HG02623 (cell line): ENCODE measurements at regions not wholly inside any gene's neighbourhood (a gene's known extent, or its start where the extent isn't known, plus 50 kb on each side); places are given as distances from the start of the nearest gene placed in this dataset.
"Not testable (repeated sequence)": the region's sequence is repeated elsewhere in the genome, so short reads cannot be mapped to it uniquely, and the experiment has no call there.

Experiments used
- ATAC-seq: cut with Tn5 transposase; IDR thresholded peaks from one replicate; pipeline ENCODE4 v1.9.1; 2021; ENCODE audit warnings: moderate library complexity; ENCODE audit not compliant: unreplicated experiment

DNA sequence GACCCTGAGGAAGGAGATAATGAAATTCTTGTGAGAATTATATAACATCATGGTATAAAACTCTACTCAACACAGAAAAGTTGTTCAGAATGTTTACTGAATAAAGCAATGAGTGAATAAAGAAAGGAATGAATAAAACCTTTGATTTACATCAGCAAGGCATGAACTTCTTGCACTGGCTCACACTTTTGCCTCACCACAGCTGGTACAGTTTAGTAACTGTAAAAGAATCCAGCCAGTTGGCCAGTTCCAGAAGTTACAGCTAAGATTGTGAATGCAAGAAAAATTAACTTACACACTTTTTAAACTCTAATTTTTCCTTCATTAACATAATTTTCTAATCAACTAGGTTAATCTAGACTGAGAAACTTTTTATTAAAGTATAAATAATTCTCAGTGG, 490.9 kb downstream of the NFIB start:
- ATAC-seq: no peak

GRCh38 chr9:13817754-13818278, 496.1 kb downstream of the NFIB start:
- ATAC-seq: no peak

GRCh38 chr9:13816837-13817236, 497.1 kb downstream of the NFIB start:
- no peak for ATAC-seq

DNA sequence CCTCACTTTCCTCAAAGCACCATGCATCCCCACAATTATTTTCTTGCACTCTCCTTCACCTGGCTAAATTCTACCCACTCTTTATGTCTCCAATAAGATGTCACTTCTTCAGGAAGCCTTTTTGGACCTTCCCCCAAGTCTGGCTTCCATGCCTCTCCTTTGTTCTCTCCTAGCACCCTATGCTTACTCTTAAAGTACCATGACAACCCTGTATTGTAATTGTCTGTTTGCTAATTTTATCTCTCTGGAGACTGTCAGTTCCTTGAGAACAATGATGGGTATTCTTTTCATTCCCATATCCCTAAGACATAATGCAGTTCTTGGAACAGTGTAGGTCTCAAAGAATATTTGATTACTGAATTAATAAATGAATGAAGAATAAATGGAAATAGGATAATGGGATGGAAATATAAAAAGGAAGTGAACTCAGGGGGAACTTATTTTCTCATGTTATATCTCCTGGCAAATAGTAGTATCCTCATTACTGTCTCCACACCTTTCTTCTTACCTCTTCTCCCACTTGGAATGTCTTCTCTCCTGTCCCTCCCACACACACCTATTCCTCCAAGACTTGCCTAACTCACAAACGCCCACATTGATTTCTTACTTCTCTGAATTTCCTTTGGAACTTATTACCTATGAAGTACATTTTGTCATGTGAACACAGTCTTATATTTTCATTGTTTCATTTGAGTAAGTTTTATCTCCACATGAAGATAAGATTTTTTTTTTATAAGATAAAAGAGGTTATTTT, 499.1 kb downstream of the NFIB start:
- no peak for ATAC-seq

DNA sequence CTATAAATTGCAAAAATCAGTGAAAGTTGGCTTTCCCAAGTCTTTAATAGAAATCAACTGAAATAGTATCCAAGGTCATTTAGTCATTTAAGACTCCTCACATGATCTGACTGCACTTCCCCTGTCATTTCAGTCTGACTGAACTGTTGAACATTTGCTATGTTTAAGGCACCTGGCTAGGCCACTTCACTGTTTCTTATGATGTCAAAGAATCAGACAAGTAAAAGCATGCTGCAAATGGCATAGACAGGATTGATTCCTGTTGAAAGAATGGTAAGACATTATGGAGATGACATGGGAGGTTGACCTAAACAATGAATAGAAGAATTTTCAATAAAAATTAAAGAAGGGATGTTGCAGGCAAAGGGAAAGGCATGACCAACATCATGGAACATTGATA, 502.1 kb downstream of the NFIB start:
- no peak for ATAC-seq

DNA sequence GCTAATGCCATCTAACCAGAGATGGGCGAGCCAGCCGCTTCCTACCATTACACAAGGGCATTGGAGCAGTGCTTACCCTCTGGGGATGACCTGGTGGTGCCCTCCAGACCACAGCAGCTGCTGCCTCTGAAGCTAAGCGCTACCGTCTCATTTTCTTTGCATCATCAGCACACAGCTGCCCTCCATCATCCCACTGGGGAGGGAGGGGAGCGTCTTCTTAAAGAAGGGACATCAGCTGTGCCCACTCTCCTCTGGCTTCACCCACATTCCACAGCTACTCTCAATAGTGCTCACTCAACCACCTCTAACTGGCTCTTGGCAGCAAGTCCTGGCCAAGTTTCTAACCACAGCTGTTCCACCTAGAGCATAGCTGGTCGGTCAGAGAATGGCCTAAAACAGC, 503.4 kb downstream of the NFIB start:
- no peak for ATAC-seq

- ATAC-seq: no peak
These were observed 504.5 kb downstream of the NFIB start for GRCh38 chr9:13809401-13809800.

DNA sequence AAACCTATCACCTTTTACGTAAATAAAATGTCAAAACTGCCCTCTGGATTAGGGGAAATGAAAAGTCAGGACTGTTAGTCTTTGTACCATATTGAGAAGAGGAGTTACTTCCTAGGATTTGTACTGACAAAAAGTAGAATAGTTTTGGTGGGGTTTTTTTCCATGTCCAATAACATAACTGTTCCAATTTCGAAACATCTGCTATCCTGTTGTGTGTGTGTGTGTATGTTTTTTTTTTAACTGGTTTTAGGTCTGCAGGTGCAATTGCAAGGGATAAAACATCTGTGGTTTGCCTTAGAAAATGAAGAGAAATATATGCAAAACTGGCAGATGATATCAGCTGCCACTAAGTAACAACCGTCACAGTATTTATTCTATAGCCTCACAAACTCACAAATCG, 506.8 kb downstream of the NFIB start:
- ATAC-seq: no peak

DNA sequence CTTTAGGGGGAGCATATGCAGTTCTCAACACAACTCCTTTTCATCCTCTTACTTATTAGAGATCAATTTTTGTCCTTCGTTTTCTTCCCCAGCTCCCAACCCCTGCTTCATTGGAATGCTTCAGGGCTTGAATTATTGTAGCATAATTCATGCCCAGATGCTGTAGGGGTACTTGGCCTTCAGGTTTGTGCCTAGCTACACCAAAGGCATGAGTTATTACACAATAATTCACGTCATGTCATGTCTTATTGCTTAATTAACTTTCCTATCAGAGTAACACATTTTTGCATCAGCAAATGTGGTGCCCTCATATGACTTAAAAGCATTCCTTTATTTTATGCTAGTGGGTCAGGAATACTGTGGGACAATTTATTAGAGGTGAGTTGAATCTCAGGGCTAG, 507.2 kb downstream of the NFIB start:
- no peak for ATAC-seq

- no peak for ATAC-seq
These were observed 508.4 kb downstream of the NFIB start for GRCh38 chr9:13805546-13805945.

DNA sequence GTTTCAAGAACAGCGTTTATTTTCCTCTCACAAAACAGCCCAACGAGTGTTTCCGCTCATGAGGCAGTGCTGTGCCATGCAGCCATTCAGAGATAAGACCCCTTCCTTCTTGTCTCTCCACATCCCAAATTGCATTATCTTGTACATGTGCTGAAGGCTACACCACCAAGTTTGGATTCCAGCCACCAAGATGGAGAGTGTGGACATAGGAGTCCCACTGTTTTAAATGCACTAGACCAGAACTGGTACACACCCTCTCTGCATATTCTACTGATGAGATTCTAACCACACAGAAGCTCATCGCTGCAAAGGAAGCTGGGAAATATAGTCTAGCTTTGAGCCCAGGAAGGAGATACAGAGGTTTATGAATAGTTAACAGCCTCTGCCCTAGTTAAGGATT, 509.4 kb downstream of the NFIB start:
- ATAC-seq: no peak

- no peak for ATAC-seq
These were observed 513.2 kb downstream of the NFIB start for GRCh38 chr9:13800776-13801175.

- not testable (repeated sequence) for ATAC-seq
These were observed 516.2 kb downstream of the NFIB start for GRCh38 chr9:13797701-13798100.

DNA sequence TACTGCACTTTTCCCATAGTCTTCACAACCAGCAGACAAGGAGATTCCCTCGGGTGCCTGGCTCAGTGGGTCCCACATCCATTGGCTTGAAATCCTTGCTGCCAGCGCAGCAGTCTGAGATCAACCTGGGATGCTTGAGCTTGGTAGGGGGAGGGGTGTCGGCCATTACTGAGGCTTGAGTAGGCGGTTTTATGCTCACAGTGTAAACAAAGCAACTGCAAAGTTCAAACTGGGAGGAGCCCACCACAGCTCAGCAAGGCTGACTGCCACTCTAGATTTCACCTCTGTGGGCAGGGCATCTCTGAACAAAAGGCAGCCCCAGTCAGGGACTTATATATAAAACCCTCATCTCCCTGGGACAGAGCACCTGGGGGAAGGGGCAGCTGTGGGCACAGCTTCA, 512.3 kb upstream of the MPDZ start:
- ATAC-seq: no peak

DNA sequence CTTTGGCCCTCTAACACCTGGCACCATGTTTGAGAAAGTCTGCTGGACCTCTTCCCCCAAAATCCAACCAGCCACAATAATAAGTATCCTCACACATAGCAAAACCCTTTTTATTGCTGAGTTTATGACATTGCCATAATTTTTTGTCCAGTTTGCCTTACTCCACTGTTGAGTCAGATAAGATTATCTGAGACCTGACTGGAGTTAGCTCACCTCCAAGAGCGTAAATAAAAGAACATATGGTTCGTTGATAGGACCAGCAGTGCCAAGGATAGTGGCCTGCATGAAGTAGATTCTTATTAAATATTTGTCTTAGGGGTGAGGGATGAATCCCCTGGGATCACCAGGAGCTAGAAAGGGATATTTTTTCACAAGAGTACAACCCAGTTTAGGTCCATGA, 510.6 kb upstream of the MPDZ start:
- no peak for ATAC-seq

DNA sequence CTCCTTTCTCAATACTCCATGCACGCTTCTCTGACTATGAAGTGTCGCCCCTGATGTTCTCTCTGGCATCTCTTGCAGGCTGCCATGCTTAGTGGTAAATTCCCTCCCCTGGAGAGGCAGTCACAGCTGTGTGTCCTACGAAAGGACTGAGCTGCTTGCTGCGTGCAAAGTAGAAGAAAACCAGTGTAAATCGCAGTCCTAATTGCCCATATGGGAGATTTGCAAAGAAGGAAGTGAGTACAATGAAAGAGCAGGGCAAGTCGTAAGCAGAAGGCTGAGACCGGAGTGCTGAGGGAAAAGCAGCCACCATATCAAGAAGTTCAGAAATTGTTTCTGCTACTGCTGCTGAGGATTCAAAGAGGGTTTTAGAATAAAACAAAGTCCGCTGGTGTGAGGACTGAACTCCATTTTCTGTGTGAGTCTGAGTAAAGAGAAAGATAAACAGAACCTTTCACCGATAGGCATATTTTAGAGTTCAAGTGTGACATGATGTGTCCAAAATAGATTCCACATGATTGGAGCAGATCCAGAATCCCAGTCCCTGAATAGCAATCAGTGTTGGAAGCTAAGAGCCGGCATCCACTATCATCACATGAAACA, 507.8 kb upstream of the MPDZ start:
- no peak for ATAC-seq

DNA sequence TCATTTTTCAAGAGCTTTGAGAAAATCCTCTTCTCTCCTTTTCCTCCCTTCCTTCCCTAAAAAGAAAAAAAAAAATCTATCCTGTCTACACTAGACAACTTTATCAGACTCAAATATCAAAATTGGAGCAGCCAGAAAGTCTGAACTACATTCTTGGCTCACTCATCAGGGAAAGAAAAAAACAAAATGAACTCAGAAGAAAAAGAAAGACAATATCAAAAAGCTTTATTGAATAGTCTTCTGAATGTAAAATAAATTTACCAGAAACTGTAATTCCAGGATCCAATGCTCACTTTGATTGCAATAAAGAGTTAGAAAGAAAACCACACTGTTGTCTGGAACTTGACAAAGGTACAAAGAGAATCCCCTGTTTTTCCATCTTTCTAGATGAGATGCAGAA, 507.2 kb upstream of the MPDZ start:
- no peak for ATAC-seq

DNA sequence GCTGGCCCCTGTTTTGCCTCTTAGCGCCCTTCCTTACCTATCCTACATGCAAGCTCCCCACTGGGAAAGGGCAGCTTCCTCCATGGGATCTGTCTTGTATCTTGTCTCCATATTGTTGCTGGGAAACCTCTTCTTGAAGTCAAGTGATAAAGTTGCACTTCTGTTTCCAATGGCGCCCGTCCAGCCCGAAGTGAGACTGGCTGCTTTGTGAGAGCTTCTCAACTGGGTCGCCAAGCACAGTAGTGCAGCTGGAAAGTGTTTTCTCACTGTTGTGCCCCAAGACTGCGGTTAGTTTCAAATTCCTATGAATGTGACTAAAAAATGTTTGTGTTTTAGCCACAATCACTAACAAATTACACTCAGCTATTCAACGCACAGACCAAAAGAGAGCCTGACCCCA, 506.6 kb upstream of the MPDZ start:
- no peak for ATAC-seq

GRCh38 chr9:13779106-13779505, 499.6 kb upstream of the MPDZ start:
- ATAC-seq: no peak

GRCh38 chr9:13778631-13779030, 499.1 kb upstream of the MPDZ start:
- ATAC-seq: no peak

DNA sequence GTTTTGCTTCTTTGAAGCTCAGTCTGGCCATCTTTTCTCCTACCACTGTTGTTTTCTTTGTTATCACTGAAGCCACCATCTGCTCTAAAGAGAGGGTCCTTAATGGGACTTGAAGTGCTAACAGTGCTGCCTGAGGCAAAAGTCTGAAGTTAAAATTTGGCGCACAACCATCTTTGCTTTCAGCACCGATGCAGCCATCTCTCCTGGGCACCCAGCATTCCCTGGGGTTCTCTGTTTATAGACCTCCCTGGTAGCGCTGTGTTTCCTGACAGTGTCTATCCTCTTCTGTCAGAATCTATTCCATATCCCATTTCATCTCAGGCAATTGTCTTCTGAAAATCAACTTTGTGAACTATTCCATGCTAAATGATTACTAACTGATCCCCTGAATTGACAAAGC, 491.5 kb upstream of the MPDZ start:
- ATAC-seq: no peak

DNA sequence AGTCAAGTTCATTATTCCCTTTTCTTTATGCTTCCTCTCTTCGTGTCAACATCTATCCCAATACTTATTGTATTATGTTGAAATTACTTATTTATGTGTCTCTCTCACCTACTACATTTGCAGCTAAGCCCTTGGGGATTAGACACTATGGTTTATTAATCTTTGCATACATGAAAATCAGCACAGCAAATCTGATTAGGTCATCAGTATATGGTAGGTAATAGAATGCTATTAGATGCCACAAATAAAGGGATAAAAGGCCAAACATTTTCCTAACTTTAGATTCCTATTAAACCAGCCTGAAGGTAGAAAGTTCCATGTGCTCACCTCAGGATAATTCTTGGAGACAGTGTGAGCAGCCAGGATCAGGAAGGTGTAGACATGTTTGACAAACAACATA, 490.1 kb upstream of the MPDZ start:
- ATAC-seq: no peak

GRCh38 chr9:13769006-13769405, 489.5 kb upstream of the MPDZ start:
- ATAC-seq: no peak
